Medulla oblongata (tissue), 1 donor: ENCODE measurements at regions not wholly inside any gene's neighbourhood (a gene's known extent, or its start where the extent isn't known, plus 50 kb on each side); places are given as distances from the start of the nearest gene placed in this dataset.

Source experiments
- DNase-seq: peaks from one replicate; pipeline ENCODE4 v3.0.0-alpha.2; 2015; ENCODE audit errors: extremely low spot score

- no peak for DNase-seq
Observed at GRCh38 chr12:71010143-71010479, 89.6 kb upstream of the PTPRR start.

GRCh38 chr12:71009430-71010142, 89.0 kb upstream of the PTPRR start:
- no peak for DNase-seq

GRCh38 chr12:71008616-71009015, 88.1 kb upstream of the PTPRR start:
- DNase-seq: no peak

- DNase-seq: no peak
Observed at GRCh38 chr12:71007781-71008404, 87.4 kb upstream of the PTPRR start.

- no peak for DNase-seq
Observed at GRCh38 chr12:71007020-71007419, 86.5 kb upstream of the PTPRR start.

GRCh38 chr12:71005166-71005565, 84.6 kb upstream of the PTPRR start:
- no peak for DNase-seq

GRCh38 chr12:71004578-71004977, 84.0 kb upstream of the PTPRR start:
- no peak for DNase-seq

- no peak for DNase-seq
Observed at GRCh38 chr12:71000748-71001147, 80.2 kb upstream of the PTPRR start.

GRCh38 chr12:71000255-71000654, 79.7 kb upstream of the PTPRR start:
- DNase-seq: no peak

- peak; percentile 4 for DNase-seq
Observed at GRCh38 chr12:70994217-70994788, 73.8 kb upstream of the PTPRR start.

GRCh38 chr12:70989232-70989631, 68.7 kb upstream of the PTPRR start:
- DNase-seq: no peak

- DNase-seq: no peak
Observed at GRCh38 chr12:70985850-70986249, 65.3 kb upstream of the PTPRR start.

- DNase-seq: no peak
Observed at GRCh38 chr12:70983692-70984091, 63.2 kb upstream of the PTPRR start.

- no peak for DNase-seq
Observed at GRCh38 chr12:70982991-70983390, 62.5 kb upstream of the PTPRR start.

- no peak for DNase-seq
Observed at GRCh38 chr12:70982286-70982685, 61.7 kb upstream of the PTPRR start.

GRCh38 chr12:70971001-70971794, 50.7 kb upstream of the PTPRR start:
- no peak for DNase-seq
